Central memory CD8-positive, alpha-beta T cell (primary cell): ENCODE measurements at regions not wholly inside any gene's neighbourhood (a gene's known extent, or its start where the extent isn't known, plus 50 kb on each side); places are given as distances from the start of the nearest gene placed in this dataset.

ENCODE experiments used
- ATAC-seq: fragments of 150-1000 bp; cut with Tn5 transposase; replicated peaks from 2 replicates; pipeline ENCODE4 v1.10.0; 2022; ENCODE audit warnings: mild to moderate bottlenecking, moderate FRiP score, moderate number of reproducible peaks; ENCODE audit not compliant: poor library complexity, severe bottlenecking; ENCODE audit errors: extremely low read depth
- DNase-seq, 2 donors: peaks; one replicate each; pipeline ENCODE4 v3.0.0; 2021; ENCODE audit warnings: low spot score in 2 of 2
- H3K27ac Mint-ChIP-seq: one replicate; pipeline ENCODE4 v1.8.0; 2022; ENCODE audit warnings: low read depth, mild to moderate bottlenecking, moderate library complexity, mixed read lengths
- H3K27me3 Mint-ChIP-seq: one replicate; pipeline ENCODE4 v1.8.0; 2022; ENCODE audit warnings: mixed read lengths
- H3K36me3 Mint-ChIP-seq: one replicate; pipeline ENCODE4 v1.8.0; 2022; ENCODE audit warnings: mild to moderate bottlenecking, moderate library complexity, mixed read lengths; ENCODE audit not compliant: insufficient read depth
- H3K4me1 Mint-ChIP-seq: one replicate; pipeline ENCODE4 v1.8.0; 2022; ENCODE audit warnings: mixed read lengths
- H3K4me3 Mint-ChIP-seq: one replicate; pipeline ENCODE4 v1.8.0; 2022; ENCODE audit warnings: mild to moderate bottlenecking, moderate library complexity, mixed read lengths
- H3K9me3 Mint-ChIP-seq: one replicate; pipeline ENCODE4 v1.8.0; 2022; ENCODE audit warnings: mixed read lengths

DNA sequence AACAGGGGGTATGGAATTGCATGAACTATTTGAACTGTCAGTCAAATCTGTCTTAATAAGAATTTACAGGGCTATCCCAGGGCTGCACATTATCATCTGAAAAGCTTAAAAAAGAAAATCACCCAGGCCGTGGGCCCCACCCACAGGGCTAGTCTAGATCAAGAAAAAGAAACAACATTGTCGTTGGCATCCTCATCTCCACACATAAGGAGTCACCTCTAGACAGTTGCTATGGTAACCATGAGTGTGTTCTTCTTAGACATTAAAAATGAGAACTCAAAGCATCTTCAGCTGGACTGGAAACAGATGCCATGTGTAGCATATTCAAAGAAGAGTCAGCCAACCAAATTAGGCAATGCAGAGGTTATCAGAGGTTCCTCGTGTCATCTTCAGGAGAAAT lies 72.3 kb upstream of the CPO start:
- Mint-ChIP-seq H3K27me3 (no peaks in the 10 kb centered on the region), H3K9me3 (no peaks in the 10 kb centered on the region), H3K4me1 (no peaks in the 10 kb centered on the region), H3K4me3 (no peak overlapping the region), H3K36me3 (no peaks in the 10 kb centered on the region), H3K27ac (no peak overlapping the region)
- DNase-seq (no peak), ATAC-seq (no peak)

DNA sequence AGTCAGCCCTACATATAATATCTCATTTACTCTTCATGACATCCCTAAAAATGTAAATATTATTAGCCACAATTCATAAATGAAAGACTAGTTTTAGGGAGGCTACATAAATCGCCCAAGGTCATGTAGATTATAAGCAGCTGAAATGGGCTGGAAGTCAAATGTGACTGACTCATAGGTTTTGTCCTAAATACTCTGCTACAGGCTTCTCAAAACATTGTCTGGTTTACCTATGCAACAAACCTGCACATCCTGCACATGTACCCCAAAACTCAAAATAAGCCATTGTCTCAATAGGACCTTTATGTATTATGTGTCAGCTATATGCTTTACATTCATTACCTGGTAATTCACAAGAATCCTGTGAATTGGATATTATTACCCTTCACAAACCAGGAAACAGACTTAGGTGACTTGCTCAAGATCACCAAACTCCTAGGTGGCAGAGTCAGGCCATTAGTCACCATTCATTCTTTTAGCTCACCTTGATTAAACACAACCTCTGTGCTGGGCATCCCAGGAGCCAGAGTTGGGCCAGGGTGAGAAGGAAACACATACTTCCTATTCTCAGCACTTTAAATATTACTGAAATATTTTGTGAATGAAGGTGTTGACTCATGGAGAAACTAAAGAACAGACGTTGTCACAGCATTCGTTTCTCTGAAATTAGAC lies 69.4 kb upstream of the CPO start:
- DNase-seq (no peak), ATAC-seq (no peak)
- Mint-ChIP-seq H3K4me1 (no peaks in the 10 kb centered on the region), H3K9me3 (peaks cover 2% of the 10 kb centered on the region), H3K27ac (no peak overlapping the region), H3K36me3 (no peaks in the 10 kb centered on the region), H3K4me3 (no peak overlapping the region), H3K27me3 (no peaks in the 10 kb centered on the region)

DNA sequence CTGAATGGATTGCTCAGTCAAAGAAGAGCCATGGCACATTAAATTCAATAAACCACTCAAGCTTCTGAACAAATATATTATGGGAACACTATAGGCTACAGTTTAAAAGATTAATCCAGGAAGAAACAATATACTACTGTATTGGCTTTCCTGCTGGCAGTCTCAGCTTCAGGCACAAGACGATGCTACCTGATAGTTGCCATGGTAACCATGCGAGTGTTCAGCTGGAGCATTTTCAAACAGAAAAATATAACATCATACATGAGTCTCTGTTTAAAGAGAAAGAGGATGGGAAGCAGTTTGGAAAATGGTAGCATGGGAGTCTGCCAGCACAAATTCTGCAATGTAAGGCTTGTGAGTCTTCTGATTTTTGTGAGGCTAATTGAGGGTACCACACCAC lies 65.9 kb upstream of the CPO start:
- H3K9me3 Mint-ChIP-seq, result peaks cover 5% of the 10 kb centered on the region
- H3K27ac Mint-ChIP-seq, result no peak overlapping the region
- no peak for DNase-seq
- ATAC-seq, result no peak
- H3K36me3 Mint-ChIP-seq, result no peaks in the 10 kb centered on the region
- H3K4me3 Mint-ChIP-seq, result no peak overlapping the region
- H3K4me1 Mint-ChIP-seq, result no peaks in the 10 kb centered on the region
- no peaks in the 10 kb centered on the region for H3K27me3 Mint-ChIP-seq

DNA sequence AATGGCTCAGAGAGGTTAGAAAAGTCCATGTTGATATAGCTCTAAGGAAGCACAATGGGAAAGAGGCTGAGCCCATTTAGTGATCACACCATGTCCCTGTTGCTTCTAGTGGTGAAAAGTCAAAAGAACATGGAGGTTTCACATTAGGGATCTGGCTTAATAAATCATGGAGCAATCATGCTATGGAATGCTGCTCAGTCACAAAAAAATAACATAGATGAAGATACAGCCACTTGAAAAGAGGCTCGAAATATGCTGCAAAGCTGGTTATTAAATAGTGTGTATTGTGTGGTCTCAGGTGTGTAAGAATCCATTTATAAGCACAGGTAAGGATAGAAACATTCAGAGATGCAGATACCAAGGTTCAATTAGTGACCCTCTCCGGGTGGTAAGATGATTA lies 63.6 kb upstream of the CPO start:
- Mint-ChIP-seq H3K27ac (no peak overlapping the region), H3K4me3 (no peak overlapping the region), H3K36me3 (no peaks in the 10 kb centered on the region), H3K4me1 (no peaks in the 10 kb centered on the region), H3K27me3 (no peaks in the 10 kb centered on the region), H3K9me3 (peaks cover 5% of the 10 kb centered on the region)
- ATAC-seq (no peak), DNase-seq (no peak)

DNA sequence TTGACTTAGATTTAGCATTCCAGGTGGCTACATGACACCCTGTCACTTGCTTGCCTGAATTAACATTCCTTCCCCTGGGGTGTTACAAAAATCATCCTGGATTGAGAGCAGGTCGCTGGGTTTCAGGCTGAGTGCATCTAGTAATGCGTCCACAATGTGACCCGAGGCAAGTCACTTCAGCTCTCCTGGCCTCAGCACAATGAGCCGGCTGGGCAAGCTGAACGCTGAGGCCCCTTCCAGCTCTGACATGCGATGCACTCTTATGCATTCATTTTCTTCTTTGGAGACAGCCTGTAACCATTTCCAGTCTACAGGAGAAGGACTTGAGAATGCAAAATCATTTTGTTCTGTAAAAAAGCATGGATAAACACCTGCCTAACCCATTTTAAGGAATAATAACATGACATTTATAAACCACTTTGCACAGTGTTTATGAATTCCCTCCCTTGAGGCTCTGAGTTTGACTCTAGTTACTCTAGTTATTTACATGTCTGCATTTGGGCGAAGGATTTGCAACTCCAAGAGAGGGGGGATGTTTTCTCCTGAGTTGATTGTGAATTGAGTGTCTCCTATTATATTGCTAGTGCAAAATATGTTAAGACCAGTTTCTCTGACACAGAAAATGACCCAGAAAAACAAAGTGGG lies 63.0 kb upstream of the CPO start:
- H3K4me1 Mint-ChIP-seq, result no peaks in the 10 kb centered on the region
- peaks cover 5% of the 10 kb centered on the region for H3K9me3 Mint-ChIP-seq
- DNase-seq, result no peak
- no peaks in the 10 kb centered on the region for H3K27me3 Mint-ChIP-seq
- no peaks in the 10 kb centered on the region for H3K36me3 Mint-ChIP-seq
- no peak for ATAC-seq
- H3K4me3 Mint-ChIP-seq, result no peak overlapping the region
- no peak overlapping the region for H3K27ac Mint-ChIP-seq

DNA sequence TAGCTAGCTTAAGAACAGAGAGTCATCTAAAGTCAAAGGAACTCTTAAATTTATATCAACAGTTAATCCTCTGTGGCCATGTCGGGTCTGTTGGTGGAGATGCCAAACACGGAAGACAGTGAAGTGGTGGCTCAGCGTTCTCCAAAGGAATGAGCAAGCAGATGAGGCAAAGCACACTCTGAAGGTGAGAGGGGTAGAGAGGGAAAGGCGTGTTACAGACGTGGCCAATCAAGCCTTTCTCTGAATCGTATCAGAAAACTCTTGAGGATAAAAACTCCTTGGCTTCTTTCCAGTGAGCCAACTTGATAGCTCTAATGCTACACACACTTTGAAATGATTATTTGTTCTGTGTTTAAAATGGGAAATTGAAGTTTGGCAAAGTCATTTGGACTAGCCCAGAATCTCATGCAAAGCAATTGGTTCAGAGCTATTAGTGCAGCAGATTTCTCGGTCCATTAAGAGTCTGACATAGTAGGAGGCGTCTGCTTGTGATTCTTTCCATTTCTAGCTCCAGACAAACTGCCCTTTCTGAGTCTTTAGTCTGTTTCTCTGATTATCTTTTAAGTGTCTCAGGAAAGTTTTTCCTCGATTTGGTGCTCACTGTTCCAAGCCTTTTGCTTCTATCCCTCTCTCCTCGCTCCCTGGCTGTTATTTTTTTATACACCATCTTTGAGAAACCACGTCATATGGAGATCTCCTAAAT lies 57.5 kb upstream of the CPO start:
- ATAC-seq, result no peak
- Mint-ChIP-seq H3K27me3 (no peaks in the 10 kb centered on the region), H3K27ac (no peak overlapping the region)

DNA sequence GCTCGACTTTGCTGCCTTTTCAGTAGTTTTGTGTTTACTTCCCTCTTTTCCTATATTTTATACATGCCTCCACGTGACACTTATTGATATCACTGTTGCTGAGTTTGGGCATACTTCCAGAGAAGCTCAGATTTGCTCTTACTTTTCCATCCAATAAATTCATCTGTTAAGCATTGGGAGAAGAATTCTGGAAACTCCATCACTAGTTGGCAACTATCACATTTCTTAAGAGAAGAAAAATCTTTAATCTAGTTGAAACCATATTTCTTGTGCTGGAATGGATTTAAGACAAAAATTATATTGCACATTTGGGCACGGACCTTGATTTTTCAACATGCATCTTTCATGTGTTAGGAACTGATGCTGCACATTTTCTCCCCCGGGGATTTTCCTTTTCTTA lies 52.6 kb upstream of the CPO start:
- H3K9me3 Mint-ChIP-seq, result no peaks in the 10 kb centered on the region
- no peak for DNase-seq
- no peaks in the 10 kb centered on the region for H3K27me3 Mint-ChIP-seq
- no peak overlapping the region for H3K4me3 Mint-ChIP-seq
- H3K27ac Mint-ChIP-seq, result no peak overlapping the region
- no peaks in the 10 kb centered on the region for H3K36me3 Mint-ChIP-seq
- no peaks in the 10 kb centered on the region for H3K4me1 Mint-ChIP-seq
- no peak for ATAC-seq

More for the DNA sequence above, 57.5 kb upstream of the CPO start:
- Mint-ChIP-seq H3K9me3 (no peaks in the 10 kb centered on the region), H3K4me1 (no peaks in the 10 kb centered on the region), H3K4me3 (no peak overlapping the region), H3K36me3 (no peaks in the 10 kb centered on the region)
- no peak for DNase-seq

DNA sequence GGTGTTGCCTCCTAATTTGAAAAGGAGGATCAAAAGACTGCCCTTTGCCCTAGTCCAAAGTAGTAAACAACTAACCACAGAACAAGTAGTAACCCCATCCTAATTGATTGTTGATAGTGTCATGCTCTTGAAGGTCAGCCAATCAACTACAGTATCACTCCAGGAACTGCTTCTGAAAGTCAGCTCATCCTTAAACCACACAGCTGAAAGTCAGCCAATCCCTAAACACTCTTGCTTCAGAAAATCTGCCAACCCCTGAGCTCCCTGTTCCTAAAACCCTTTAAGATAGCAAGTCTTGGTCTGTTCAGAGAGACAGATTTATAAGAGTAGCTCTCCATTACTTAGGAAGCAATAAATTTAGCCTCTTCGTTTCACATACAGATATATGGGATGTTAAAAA lies 51.6 kb upstream of the CPO start:
- no peak overlapping the region for H3K4me3 Mint-ChIP-seq
- DNase-seq, result no peak
- H3K4me1 Mint-ChIP-seq, result no peaks in the 10 kb centered on the region
- H3K9me3 Mint-ChIP-seq, result no peaks in the 10 kb centered on the region
- H3K36me3 Mint-ChIP-seq, result no peaks in the 10 kb centered on the region
- no peak overlapping the region for H3K27ac Mint-ChIP-seq
- no peak for ATAC-seq
- H3K27me3 Mint-ChIP-seq, result no peaks in the 10 kb centered on the region
